ENCODE measurements at regions not wholly inside any gene's neighbourhood (a gene's known extent, or its start where the extent isn't known, plus 50 kb on each side); places are given as distances from the start of the nearest gene placed in this dataset.

DNA sequence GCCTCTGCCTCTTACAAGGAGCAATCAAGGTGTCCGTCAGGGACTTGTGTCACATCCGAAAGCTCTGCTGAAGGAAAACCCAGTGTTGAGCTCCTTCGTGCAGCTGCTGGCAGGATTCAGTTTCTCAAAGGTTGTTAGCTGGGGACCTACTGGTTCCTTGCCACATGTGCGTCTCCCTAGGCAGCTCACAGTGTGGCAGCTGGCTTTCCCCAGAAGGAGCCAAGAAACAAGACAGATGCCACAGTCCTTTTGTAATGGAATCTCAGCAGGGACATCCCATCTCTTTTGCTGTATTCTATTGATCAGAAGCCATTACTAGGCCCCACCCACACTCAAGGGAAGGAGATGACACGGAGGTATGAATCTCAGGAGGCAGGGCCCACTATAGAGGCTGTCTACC, 488.8 kb downstream of the CD83 start:
- Histone ChIP-seq H3K9me3 (ENCODE audit: control insufficient read depth, insufficient read depth, low read length) (no peaks in the 10 kb centered on the region), H3K4me1 (ENCODE audit: control insufficient read depth, insufficient read depth, low read length) (peaks cover 2% of the 10 kb centered on the region; the same call in 1 of the 2 replicates), H3K27me3 (ENCODE audit: control insufficient read depth, insufficient read depth, low read length) (no peaks in the 10 kb centered on the region), H3K36me3 (ENCODE audit: control insufficient read depth, insufficient read depth, low read length) (no peaks in the 10 kb centered on the region), H3K27ac (ENCODE audit: low read length) (no peak overlapping the region), H3K4me3 (ENCODE audit: low read length) (no peak overlapping the region)
- DNase-seq (ENCODE audit: low read depth, low spot score) = no peak
- no CpG with 5 or more reads among the region's 5 CpGs for WGBS (ENCODE audit: insufficient coverage, insufficient read length)

DNA sequence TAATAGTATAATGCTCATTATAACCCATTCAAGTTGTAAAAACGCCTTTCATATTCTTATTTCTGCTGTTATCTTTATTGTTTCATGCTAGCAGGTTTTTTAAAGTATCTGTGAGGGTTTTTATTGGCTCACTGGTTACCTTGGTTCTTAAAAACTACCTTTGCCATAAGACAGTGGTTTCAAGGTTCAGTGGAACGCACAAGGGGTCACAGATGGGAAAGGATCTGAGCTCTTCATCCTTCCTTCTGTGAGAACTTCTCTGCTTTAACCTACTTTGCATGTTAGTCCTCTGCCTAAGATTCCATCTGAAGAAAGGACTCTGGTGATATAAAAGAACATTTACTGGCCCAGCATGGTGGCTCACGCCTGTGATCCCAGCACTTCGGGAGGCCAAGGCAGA, 492.6 kb downstream of the CD83 start:
- no peak overlapping the region for H3K27ac ChIP-seq (ENCODE audit: low read length)
- H3K9me3 ChIP-seq (ENCODE audit: control insufficient read depth, insufficient read depth, low read length) = no peaks in the 10 kb centered on the region
- no CpG with 5 or more reads among the region's 4 CpGs for WGBS (ENCODE audit: insufficient coverage, insufficient read length)
- no peaks in the 10 kb centered on the region for H3K27me3 ChIP-seq (ENCODE audit: control insufficient read depth, insufficient read depth, low read length)
- DNase-seq (ENCODE audit: low read depth, low spot score) = no peak
- H3K36me3 ChIP-seq (ENCODE audit: control insufficient read depth, insufficient read depth, low read length) = no peaks in the 10 kb centered on the region
- no peak overlapping the region for H3K4me3 ChIP-seq (ENCODE audit: low read length)
- H3K4me1 ChIP-seq (ENCODE audit: control insufficient read depth, insufficient read depth, low read length) = peaks cover 2% of the 10 kb centered on the region; the same call in 1 of the 2 replicates

- no peak overlapping the region for H3K4me3 ChIP-seq (ENCODE audit: low read length)
- no peaks in the 10 kb centered on the region for H3K27me3 ChIP-seq (ENCODE audit: control insufficient read depth, insufficient read depth, low read length)
- no CpG with 5 or more reads among the region's 14 CpGs for WGBS (ENCODE audit: insufficient coverage, insufficient read length)
- H3K4me1 ChIP-seq (ENCODE audit: control insufficient read depth, insufficient read depth, low read length) = no peaks in the 10 kb centered on the region
- H3K36me3 ChIP-seq (ENCODE audit: control insufficient read depth, insufficient read depth, low read length) = no peaks in the 10 kb centered on the region
- H3K27ac ChIP-seq (ENCODE audit: low read length) = no peak overlapping the region
- H3K9me3 ChIP-seq (ENCODE audit: control insufficient read depth, insufficient read depth, low read length) = no peaks in the 10 kb centered on the region
- no peak for DNase-seq (ENCODE audit: low read depth, low spot score)
These were observed 494.7 kb downstream of the CD83 start for GRCh38 chr6:14612016-14612980.

DNA sequence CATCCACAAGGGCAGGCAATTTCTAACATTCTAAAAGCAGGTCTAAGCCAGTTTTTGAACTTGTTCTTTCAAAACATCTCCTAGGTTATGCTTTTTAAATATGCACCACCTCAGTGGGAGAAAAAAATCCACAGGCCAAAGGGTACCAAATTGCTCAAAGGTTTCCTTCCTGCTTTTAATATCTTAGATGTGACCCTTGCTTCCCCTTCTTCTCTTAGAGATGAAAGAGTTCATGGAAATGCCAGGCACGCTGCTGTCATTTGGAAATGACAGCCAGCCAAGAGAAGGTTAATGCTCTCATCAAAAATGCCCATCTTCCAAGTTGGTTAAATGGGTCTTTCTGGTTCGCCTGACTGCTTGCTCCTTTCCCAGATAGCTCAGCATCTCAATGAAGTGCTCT, 497.1 kb downstream of the CD83 start:
- no peaks in the 10 kb centered on the region for H3K9me3 ChIP-seq (ENCODE audit: control insufficient read depth, insufficient read depth, low read length)
- no peak overlapping the region for H3K4me3 ChIP-seq (ENCODE audit: low read length)
- H3K27me3 ChIP-seq (ENCODE audit: control insufficient read depth, insufficient read depth, low read length) = no peaks in the 10 kb centered on the region
- H3K4me1 ChIP-seq (ENCODE audit: control insufficient read depth, insufficient read depth, low read length) = no peaks in the 10 kb centered on the region
- H3K27ac ChIP-seq (ENCODE audit: low read length) = no peak overlapping the region
- H3K36me3 ChIP-seq (ENCODE audit: control insufficient read depth, insufficient read depth, low read length) = 0 out of 2 replicates have a peak, but pooled peaks cover 2% of the 10 kb centered on the region
- no CpG with 5 or more reads among the region's 2 CpGs for WGBS (ENCODE audit: insufficient coverage, insufficient read length)
- DNase-seq (ENCODE audit: low read depth, low spot score) = no peak

- H3K4me1 ChIP-seq (ENCODE audit: control insufficient read depth, insufficient read depth, low read length) = no peaks in the 10 kb centered on the region
- no peak for DNase-seq (ENCODE audit: low read depth, low spot score)
- H3K36me3 ChIP-seq (ENCODE audit: control insufficient read depth, insufficient read depth, low read length) = 0 out of 2 replicates have a peak, but pooled peaks cover 2% of the 10 kb centered on the region
- no peak overlapping the region for H3K4me3 ChIP-seq (ENCODE audit: low read length)
- H3K27ac ChIP-seq (ENCODE audit: low read length) = no peak overlapping the region
- no peaks in the 10 kb centered on the region for H3K9me3 ChIP-seq (ENCODE audit: control insufficient read depth, insufficient read depth, low read length)
- WGBS (ENCODE audit: insufficient coverage, insufficient read length) = no CpG with 5 or more reads among the region's 9 CpGs
- no peaks in the 10 kb centered on the region for H3K27me3 ChIP-seq (ENCODE audit: control insufficient read depth, insufficient read depth, low read length)
These were observed 499.1 kb downstream of the CD83 start for GRCh38 chr6:14616656-14617055.

DNA sequence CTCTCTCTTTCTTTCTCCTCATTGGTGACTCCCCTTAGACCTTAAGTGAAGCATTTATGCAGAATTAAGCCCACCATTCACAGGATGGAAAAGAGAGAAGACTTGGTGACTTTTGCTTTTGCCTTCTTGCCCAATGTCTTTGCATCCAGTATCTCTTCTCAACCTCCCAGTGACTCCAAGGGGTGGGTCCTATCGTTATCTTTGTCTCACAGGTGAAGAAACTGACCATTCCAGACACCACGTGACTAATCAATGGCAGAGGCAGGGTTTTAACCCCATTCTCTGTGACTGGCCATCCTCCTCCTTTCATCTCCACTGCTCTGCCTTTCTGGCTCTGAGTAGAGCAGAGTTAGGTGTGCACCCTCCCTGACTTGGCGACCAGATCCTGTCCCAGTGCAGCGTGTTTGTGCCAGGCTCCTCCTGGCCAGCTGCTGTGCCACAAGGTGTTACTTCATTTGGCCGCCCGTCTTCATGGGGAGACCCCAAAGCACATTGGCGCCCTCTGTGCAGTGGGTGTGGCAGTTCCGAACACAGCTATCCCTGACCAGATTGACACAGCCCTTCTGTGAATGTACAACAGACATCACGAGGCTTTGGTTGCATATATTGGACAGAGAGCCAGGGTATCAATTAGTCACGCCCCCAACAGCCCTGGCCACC, 501.3 kb downstream of the CD83 start:
- Histone ChIP-seq H3K27me3 (ENCODE audit: control insufficient read depth, insufficient read depth, low read length) (no peaks in the 10 kb centered on the region), H3K4me1 (ENCODE audit: control insufficient read depth, insufficient read depth, low read length) (no peaks in the 10 kb centered on the region), H3K36me3 (ENCODE audit: control insufficient read depth, insufficient read depth, low read length) (0 out of 2 replicates have a peak, but pooled peaks cover 2% of the 10 kb centered on the region), H3K4me3 (ENCODE audit: low read length) (no peak overlapping the region), H3K27ac (ENCODE audit: low read length) (no peak overlapping the region), H3K9me3 (ENCODE audit: control insufficient read depth, insufficient read depth, low read length) (no peaks in the 10 kb centered on the region)
- DNase-seq (ENCODE audit: low read depth, low spot score) = no peak
- no CpG with 5 or more reads among the region's 10 CpGs for WGBS (ENCODE audit: insufficient coverage, insufficient read length)

DNA sequence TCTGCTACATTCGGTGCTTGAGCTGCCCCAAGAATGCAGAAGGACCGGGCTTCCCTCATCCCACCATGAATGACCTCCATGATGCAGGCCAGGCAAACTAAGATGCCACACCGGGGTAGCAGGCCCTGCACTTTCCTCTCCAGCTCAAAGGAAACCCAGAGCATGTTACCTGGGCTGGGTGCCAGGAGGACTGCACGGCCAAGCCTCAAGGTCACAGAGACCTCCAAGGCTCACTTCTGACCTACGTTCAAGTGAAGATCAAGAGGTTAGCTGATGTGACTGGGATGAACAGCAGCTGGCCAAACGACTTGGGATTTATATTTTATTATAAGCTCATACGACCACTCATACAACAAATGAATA, 501.8 kb downstream of the CD83 start:
- no peaks in the 10 kb centered on the region for H3K9me3 ChIP-seq (ENCODE audit: control insufficient read depth, insufficient read depth, low read length)
- no peak overlapping the region for H3K4me3 ChIP-seq (ENCODE audit: low read length)
- no peak for DNase-seq (ENCODE audit: low read depth, low spot score)
- H3K27me3 ChIP-seq (ENCODE audit: control insufficient read depth, insufficient read depth, low read length) = no peaks in the 10 kb centered on the region
- H3K4me1 ChIP-seq (ENCODE audit: control insufficient read depth, insufficient read depth, low read length) = no peaks in the 10 kb centered on the region
- 0 out of 2 replicates have a peak, but pooled peaks cover 2% of the 10 kb centered on the region for H3K36me3 ChIP-seq (ENCODE audit: control insufficient read depth, insufficient read depth, low read length)
- no peak overlapping the region for H3K27ac ChIP-seq (ENCODE audit: low read length)
- WGBS (ENCODE audit: insufficient coverage, insufficient read length) = no CpG with 5 or more reads among the region's 7 CpGs

GRCh38 chr6:14620522-14620921, 502.9 kb downstream of the CD83 start:
- Histone ChIP-seq H3K4me1 (ENCODE audit: control insufficient read depth, insufficient read depth, low read length) (peaks cover 1% of the 10 kb centered on the region; the same call in 1 of the 2 replicates), H3K9me3 (ENCODE audit: control insufficient read depth, insufficient read depth, low read length) (no peaks in the 10 kb centered on the region), H3K4me3 (ENCODE audit: low read length) (no peak overlapping the region), H3K36me3 (ENCODE audit: control insufficient read depth, insufficient read depth, low read length) (0 out of 2 replicates have a peak, but pooled peaks cover 2% of the 10 kb centered on the region), H3K27me3 (ENCODE audit: control insufficient read depth, insufficient read depth, low read length) (no peaks in the 10 kb centered on the region), H3K27ac (ENCODE audit: low read length) (no peak overlapping the region)
- DNase-seq (ENCODE audit: low read depth, low spot score) = no peak
- WGBS (ENCODE audit: insufficient coverage, insufficient read length) = no CpG with 5 or more reads among the region's 9 CpGs

GRCh38 chr6:14621518-14621917, 503.9 kb downstream of the CD83 start:
- Histone ChIP-seq H3K4me1 (ENCODE audit: control insufficient read depth, insufficient read depth, low read length) (peaks cover 1% of the 10 kb centered on the region; the same call in 1 of the 2 replicates), H3K27me3 (ENCODE audit: control insufficient read depth, insufficient read depth, low read length) (no peaks in the 10 kb centered on the region)
- WGBS (ENCODE audit: insufficient coverage, insufficient read length) = no CpG with 5 or more reads among the region's 5 CpGs

DNA sequence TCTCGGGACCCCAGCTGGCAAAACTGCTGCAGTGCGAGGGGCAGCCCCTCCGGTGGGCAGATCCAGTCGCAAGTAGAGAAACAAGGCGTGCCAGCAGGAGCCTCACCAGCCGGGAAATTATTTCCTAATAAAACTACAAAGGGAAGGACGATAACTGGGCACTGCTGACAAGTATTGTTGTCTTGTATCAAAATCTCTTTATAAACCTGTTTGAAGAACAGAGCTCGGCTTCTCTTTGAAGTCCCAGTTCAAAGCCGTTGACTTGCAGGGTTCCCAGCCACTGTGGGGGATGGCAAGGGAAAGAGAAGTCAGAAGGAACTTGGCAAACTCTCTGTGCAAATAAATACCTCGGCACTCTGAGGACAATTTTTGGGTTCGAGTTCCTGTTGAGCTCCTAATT, 504.5 kb downstream of the CD83 start:
- Histone ChIP-seq H3K4me1 (ENCODE audit: control insufficient read depth, insufficient read depth, low read length) (peaks cover 1% of the 10 kb centered on the region; the same call in 1 of the 2 replicates), H3K4me3 (ENCODE audit: low read length) (no peak overlapping the region), H3K27me3 (ENCODE audit: control insufficient read depth, insufficient read depth, low read length) (no peaks in the 10 kb centered on the region), H3K27ac (ENCODE audit: low read length) (no peak overlapping the region), H3K36me3 (ENCODE audit: control insufficient read depth, insufficient read depth, low read length) (0 out of 2 replicates have a peak, but pooled peaks cover 2% of the 10 kb centered on the region), H3K9me3 (ENCODE audit: control insufficient read depth, insufficient read depth, low read length) (no peaks in the 10 kb centered on the region)
- DNase-seq (ENCODE audit: low read depth, low spot score) = no peak
- no CpG with 5 or more reads among the region's 11 CpGs for WGBS (ENCODE audit: insufficient coverage, insufficient read length)

More at GRCh38 chr6:14621518-14621917, 503.9 kb downstream of the CD83 start:
- H3K9me3 ChIP-seq (ENCODE audit: control insufficient read depth, insufficient read depth, low read length) = no peaks in the 10 kb centered on the region
- no peak overlapping the region for H3K4me3 ChIP-seq (ENCODE audit: low read length)
- 0 out of 2 replicates have a peak, but pooled peaks cover 2% of the 10 kb centered on the region for H3K36me3 ChIP-seq (ENCODE audit: control insufficient read depth, insufficient read depth, low read length)
- DNase-seq (ENCODE audit: low read depth, low spot score) = no peak
- no peak overlapping the region for H3K27ac ChIP-seq (ENCODE audit: low read length)
